ENCODE measurements at regions not wholly inside any gene's neighbourhood (a gene's known extent, or its start where the extent isn't known, plus 50 kb on each side); places are given as distances from the start of the nearest gene placed in this dataset.
"Not testable (repeated sequence)": the region's sequence is repeated elsewhere in the genome, so short reads cannot be mapped to it uniquely, and the experiment has no call there.

DNA sequence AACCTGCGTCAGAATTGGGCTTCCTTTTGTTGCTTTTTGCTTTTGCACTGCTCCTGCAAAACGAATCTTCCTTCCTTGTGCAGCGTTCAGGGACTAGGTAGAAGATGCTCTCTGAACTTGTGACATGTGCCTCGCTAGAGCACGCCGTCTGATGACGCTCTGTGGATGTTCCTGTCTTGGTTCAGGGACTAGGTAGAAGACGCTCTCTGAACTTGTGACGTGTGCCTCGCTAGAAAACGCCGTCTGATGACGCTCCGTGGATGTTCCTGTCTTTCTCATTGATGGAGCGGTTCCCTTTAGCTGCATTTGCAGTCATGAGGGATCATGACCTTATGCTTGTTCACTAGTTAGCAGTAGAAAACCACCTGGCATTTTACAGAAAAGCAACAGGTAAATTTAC, 154.0 kb downstream of the SOX1 start:
- Histone ChIP-seq H3K9ac (ENCODE audit: low read depth in 1 of 2, low read length in 2 of 2) (no peak overlapping the region), H3K27ac (ENCODE audit: low read depth in 2 of 2, low read length in 2 of 2) (no peak overlapping the region), H3K4me1 (ENCODE audit: control insufficient read depth in 2 of 2, insufficient read depth in 2 of 2, low read length in 2 of 2) (no peaks in the 10 kb centered on the region), H3K27me3 (ENCODE audit: control insufficient read depth in 2 of 2, insufficient read depth in 2 of 2, low read length in 2 of 2) (no peaks in the 10 kb centered on the region), H3K36me3 (ENCODE audit: control insufficient read depth in 2 of 2, insufficient read depth in 2 of 2, low read length in 2 of 2) (no peaks in the 10 kb centered on the region), H3K4me3 (ENCODE audit: low read length in 2 of 2) (no peak overlapping the region), H3K9me3 (ENCODE audit: control insufficient read depth in 2 of 2, low read length in 2 of 2) (no peaks in the 10 kb centered on the region)

DNA sequence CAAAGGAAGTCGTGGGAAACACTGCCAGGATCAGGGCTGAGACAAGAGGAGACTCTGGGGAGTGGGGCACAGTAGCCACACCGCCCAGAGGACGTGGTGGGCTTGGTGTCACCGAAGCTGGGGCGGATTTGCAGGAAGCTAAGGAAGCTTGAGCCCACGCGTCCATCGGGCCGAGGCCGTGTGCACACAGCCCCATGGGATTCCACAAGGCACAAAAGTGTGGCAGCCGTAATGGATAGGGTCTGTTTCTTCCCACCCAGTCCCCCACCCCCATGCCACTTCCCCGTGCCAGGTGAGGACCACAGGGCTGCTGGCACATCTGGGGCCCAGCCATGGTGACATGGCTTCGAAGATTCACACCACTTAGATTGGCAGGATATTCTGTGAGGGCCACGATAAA, 153.2 kb upstream of the SPACA7 start:
- Histone ChIP-seq H3K9me3 (ENCODE audit: control insufficient read depth in 2 of 2, low read length in 2 of 2) (no peaks in the 10 kb centered on the region), H3K27me3 (ENCODE audit: control insufficient read depth in 2 of 2, insufficient read depth in 2 of 2, low read length in 2 of 2) (no peaks in the 10 kb centered on the region), H3K36me3 (ENCODE audit: control insufficient read depth in 2 of 2, insufficient read depth in 2 of 2, low read length in 2 of 2) (no peaks in the 10 kb centered on the region), H3K9ac (ENCODE audit: low read depth in 1 of 2, low read length in 2 of 2) (no peak overlapping the region), H3K27ac (ENCODE audit: low read depth in 2 of 2, low read length in 2 of 2) (no peak overlapping the region), H3K4me3 (ENCODE audit: low read length in 2 of 2) (no peak overlapping the region), H3K4me1 (ENCODE audit: control insufficient read depth in 2 of 2, insufficient read depth in 2 of 2, low read length in 2 of 2) (no peaks in the 10 kb centered on the region)

DNA sequence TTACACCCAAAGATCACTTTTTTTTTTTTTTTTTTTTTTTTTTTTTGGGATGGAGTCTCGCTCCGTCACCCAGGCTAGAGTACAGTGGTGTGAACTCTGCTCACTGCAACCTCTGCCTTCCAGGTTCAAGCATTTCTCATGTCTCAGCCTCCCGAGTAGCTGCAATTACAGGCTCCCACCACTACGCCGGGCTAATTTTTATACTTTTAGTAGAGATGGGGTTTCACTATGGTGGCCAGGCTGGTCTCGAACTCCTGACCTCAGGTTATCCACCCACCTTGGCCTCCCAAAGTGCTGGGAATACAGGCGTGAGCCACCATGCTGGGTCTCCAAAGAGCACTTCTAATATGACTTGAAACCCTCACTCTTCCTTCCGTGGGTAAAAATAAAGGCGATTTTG, 152.2 kb upstream of the SPACA7 start:
- H3K4me3 ChIP-seq (ENCODE audit: low read length in 2 of 2), result not testable (repeated sequence)

DNA sequence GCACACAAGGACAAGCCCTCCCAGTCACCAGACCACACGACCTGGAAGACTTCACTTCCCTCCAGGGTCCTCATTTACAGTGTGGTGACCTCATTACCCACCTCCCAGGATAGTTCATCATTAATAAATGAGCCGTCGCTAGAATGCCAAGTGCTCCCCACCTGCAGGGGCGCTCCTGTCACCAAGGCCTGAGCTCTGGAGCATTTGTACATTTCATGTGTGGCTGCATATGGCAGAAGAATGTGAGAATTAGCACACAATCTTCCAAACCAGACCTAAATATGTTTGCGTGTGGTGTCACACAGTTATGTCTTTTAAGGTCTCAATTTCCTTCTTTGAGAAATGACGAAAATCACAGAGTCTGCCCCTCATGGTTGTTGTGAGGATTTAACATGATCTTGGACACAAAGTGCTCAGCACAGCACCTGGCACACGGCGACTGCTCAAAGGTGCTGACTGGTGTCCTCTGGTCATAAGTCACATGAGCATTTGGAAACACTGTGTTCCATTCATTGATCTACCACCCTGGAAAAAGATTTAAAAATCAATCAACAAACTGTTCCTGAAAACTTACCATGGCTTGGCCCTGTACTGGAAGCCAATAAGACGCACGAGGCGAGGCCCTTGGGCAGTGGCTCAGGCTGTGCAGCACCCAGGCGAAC, 150.6 kb upstream of the SPACA7 start:
- no peaks in the 10 kb centered on the region for H3K27me3 ChIP-seq (ENCODE audit: control insufficient read depth in 2 of 2, insufficient read depth in 2 of 2, low read length in 2 of 2)
- no peak overlapping the region for H3K4me3 ChIP-seq (ENCODE audit: low read length in 2 of 2)
- H3K9me3 ChIP-seq (ENCODE audit: control insufficient read depth in 2 of 2, low read length in 2 of 2), result no peaks in the 10 kb centered on the region
- H3K9ac ChIP-seq (ENCODE audit: low read depth in 1 of 2, low read length in 2 of 2), result no peak overlapping the region
- no peak overlapping the region for H3K27ac ChIP-seq (ENCODE audit: low read depth in 2 of 2, low read length in 2 of 2)
- no peaks in the 10 kb centered on the region for H3K36me3 ChIP-seq (ENCODE audit: control insufficient read depth in 2 of 2, insufficient read depth in 2 of 2, low read length in 2 of 2)
- H3K4me1 ChIP-seq (ENCODE audit: control insufficient read depth in 2 of 2, insufficient read depth in 2 of 2, low read length in 2 of 2), result peaks cover 0 to 3% of the 10 kb centered on the region in 2 donors

More for the DNA sequence above, 152.2 kb upstream of the SPACA7 start:
- not testable (repeated sequence) for H3K4me1 ChIP-seq (ENCODE audit: control insufficient read depth in 2 of 2, insufficient read depth in 2 of 2, low read length in 2 of 2); H3K27ac ChIP-seq (ENCODE audit: low read depth in 2 of 2, low read length in 2 of 2); H3K27me3 ChIP-seq (ENCODE audit: control insufficient read depth in 2 of 2, insufficient read depth in 2 of 2, low read length in 2 of 2); H3K9ac ChIP-seq (ENCODE audit: low read depth in 1 of 2, low read length in 2 of 2); H3K36me3 ChIP-seq (ENCODE audit: control insufficient read depth in 2 of 2, insufficient read depth in 2 of 2, low read length in 2 of 2); H3K9me3 ChIP-seq (ENCODE audit: control insufficient read depth in 2 of 2, low read length in 2 of 2)

DNA sequence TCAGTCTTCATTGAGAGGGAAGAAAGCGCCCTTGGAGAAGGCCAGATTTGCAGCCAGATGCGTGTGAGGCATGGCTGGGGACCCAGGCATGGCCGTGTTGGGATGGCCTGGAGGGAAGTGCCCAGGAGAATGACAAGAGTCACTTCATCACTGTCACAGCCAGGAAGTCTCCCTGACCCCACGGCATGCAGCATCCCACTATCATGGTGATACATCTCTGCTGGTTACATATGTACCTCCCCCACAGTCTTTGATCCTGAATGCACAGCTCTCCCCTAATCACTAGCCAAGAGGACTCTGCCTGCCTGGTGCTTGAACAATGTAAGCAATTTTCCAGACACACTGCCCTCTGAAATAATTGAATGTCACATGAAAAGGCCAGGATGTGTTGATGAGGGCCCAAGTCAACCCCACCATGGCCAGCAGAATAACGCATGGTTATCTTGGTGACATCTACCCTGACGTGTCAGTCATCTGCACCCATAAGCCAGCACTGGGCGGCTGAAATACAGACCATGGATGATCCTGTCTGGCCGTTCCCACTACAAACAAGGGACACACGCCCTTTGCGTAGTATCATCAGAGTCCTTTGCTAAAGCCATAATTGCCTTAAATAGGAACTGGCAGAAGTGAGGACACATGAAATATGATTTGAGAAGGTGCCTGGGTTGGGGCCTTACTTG, 149.7 kb upstream of the SPACA7 start:
- Histone ChIP-seq H3K36me3 (ENCODE audit: control insufficient read depth in 2 of 2, insufficient read depth in 2 of 2, low read length in 2 of 2) (no peaks in the 10 kb centered on the region), H3K9ac (ENCODE audit: low read depth in 1 of 2, low read length in 2 of 2) (no peak overlapping the region), H3K27me3 (ENCODE audit: control insufficient read depth in 2 of 2, insufficient read depth in 2 of 2, low read length in 2 of 2) (no peaks in the 10 kb centered on the region), H3K4me1 (ENCODE audit: control insufficient read depth in 2 of 2, insufficient read depth in 2 of 2, low read length in 2 of 2) (peaks cover 0 to 3% of the 10 kb centered on the region in 2 donors), H3K4me3 (ENCODE audit: low read length in 2 of 2) (no peak overlapping the region), H3K9me3 (ENCODE audit: control insufficient read depth in 2 of 2, low read length in 2 of 2) (no peaks in the 10 kb centered on the region), H3K27ac (ENCODE audit: low read depth in 2 of 2, low read length in 2 of 2) (no peak overlapping the region)

DNA sequence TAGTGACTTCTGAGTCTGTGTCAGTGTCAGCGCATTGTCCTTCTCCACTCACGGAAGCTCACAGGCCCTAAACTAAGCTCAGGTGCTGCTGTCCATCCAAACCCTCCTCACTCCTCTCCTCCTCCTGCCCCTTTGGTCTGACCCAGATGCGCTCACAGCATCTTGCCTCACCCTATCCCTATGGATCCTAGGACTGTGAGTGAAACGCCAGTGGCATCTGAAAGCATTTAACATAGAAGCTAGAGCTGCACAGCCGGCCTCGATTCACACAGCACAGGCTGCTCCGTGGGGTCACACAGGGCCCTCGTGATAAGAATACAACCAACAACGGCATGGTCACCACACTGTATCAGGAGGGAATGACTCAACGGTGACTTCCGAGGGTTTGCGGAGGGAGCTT, 149.1 kb upstream of the SPACA7 start:
- Histone ChIP-seq H3K9me3 (ENCODE audit: control insufficient read depth in 2 of 2, low read length in 2 of 2) (no peaks in the 10 kb centered on the region), H3K4me3 (ENCODE audit: low read length in 2 of 2) (no peak overlapping the region), H3K36me3 (ENCODE audit: control insufficient read depth in 2 of 2, insufficient read depth in 2 of 2, low read length in 2 of 2) (no peaks in the 10 kb centered on the region), H3K4me1 (ENCODE audit: control insufficient read depth in 2 of 2, insufficient read depth in 2 of 2, low read length in 2 of 2) (peaks cover 0 to 3% of the 10 kb centered on the region in 2 donors), H3K27ac (ENCODE audit: low read depth in 2 of 2, low read length in 2 of 2) (no peak overlapping the region), H3K27me3 (ENCODE audit: control insufficient read depth in 2 of 2, insufficient read depth in 2 of 2, low read length in 2 of 2) (no peaks in the 10 kb centered on the region), H3K9ac (ENCODE audit: low read depth in 1 of 2, low read length in 2 of 2) (no peak overlapping the region)

DNA sequence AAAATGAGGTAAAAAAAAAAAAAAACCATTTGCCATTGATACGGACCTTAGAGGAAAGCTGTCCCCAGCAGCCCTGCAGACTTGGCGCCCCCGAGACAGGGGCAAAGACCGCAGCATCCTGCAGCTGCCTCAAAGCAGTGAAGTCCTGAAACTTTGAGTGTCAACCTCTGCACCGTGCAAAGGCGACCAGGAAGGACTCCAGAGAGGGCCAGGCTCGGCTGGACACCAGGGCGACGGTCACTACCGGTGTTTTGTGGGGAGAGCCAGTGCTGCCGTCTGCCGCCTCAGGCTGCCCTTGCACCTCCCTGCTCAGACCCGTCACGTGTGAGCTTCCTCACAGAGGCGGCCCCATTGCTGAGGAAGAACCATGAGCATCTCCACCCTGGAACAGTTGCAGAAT, 146.7 kb upstream of the SPACA7 start:
- Histone ChIP-seq H3K9ac (ENCODE audit: low read depth in 1 of 2, low read length in 2 of 2) (no peak overlapping the region), H3K9me3 (ENCODE audit: control insufficient read depth in 2 of 2, low read length in 2 of 2) (no peaks in the 10 kb centered on the region), H3K4me3 (ENCODE audit: low read length in 2 of 2) (no peak overlapping the region), H3K27me3 (ENCODE audit: control insufficient read depth in 2 of 2, insufficient read depth in 2 of 2, low read length in 2 of 2) (no peaks in the 10 kb centered on the region), H3K4me1 (ENCODE audit: control insufficient read depth in 2 of 2, insufficient read depth in 2 of 2, low read length in 2 of 2) (peaks cover 0 to 3% of the 10 kb centered on the region in 2 donors), H3K27ac (ENCODE audit: low read depth in 2 of 2, low read length in 2 of 2) (no peak overlapping the region), H3K36me3 (ENCODE audit: control insufficient read depth in 2 of 2, insufficient read depth in 2 of 2, low read length in 2 of 2) (no peaks in the 10 kb centered on the region)

DNA sequence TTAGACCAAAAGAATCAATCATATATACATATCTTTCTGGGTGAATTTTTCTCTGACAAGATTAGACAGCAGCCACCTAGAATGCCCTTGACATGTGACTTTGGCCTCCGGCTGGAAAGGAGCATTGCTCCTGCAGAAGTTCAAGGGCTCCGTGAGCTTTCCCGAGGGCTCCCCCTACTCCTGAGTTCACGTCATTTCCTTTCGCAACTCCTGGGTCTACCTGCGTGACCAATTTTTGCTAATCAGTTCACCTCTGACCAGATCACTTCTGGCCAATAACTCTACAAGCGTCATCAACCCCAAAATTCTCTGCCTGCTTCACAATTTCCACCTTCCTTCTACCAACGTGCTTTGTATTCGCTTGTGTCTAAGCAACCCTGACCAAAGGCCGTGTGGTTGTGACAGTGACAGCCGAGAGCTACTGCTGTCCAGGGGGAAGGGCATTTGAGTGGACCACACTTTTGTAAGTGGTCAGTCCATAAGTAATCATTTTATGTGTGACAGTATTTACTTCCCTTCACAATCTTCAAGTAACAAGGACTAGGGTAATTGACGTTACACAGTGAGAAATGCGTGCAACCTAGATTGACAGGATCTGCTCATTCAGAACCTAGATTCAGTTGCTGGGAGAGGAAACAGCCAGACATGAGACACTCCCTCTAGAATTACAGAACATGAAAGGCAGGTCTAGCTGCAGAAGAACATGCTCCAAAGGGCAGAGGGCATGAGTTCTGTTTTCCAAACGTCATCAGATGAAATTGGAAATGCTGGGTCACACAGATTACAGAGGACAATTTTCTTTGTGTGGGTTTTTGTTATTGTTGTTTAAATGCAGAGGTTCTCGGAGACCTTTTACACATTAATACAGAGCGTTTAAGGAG, 145.9 kb upstream of the SPACA7 start:
- no peaks in the 10 kb centered on the region for H3K9me3 ChIP-seq (ENCODE audit: control insufficient read depth in 2 of 2, low read length in 2 of 2)
- H3K27me3 ChIP-seq (ENCODE audit: control insufficient read depth in 2 of 2, insufficient read depth in 2 of 2, low read length in 2 of 2), result no peaks in the 10 kb centered on the region
- H3K4me1 ChIP-seq (ENCODE audit: control insufficient read depth in 2 of 2, insufficient read depth in 2 of 2, low read length in 2 of 2), result peaks cover 0 to 3% of the 10 kb centered on the region in 2 donors
- H3K4me3 ChIP-seq (ENCODE audit: low read length in 2 of 2), result no peak overlapping the region
- no peak overlapping the region for H3K27ac ChIP-seq (ENCODE audit: low read depth in 2 of 2, low read length in 2 of 2)
- no peak overlapping the region for H3K9ac ChIP-seq (ENCODE audit: low read depth in 1 of 2, low read length in 2 of 2)
- H3K36me3 ChIP-seq (ENCODE audit: control insufficient read depth in 2 of 2, insufficient read depth in 2 of 2, low read length in 2 of 2), result no peaks in the 10 kb centered on the region

DNA sequence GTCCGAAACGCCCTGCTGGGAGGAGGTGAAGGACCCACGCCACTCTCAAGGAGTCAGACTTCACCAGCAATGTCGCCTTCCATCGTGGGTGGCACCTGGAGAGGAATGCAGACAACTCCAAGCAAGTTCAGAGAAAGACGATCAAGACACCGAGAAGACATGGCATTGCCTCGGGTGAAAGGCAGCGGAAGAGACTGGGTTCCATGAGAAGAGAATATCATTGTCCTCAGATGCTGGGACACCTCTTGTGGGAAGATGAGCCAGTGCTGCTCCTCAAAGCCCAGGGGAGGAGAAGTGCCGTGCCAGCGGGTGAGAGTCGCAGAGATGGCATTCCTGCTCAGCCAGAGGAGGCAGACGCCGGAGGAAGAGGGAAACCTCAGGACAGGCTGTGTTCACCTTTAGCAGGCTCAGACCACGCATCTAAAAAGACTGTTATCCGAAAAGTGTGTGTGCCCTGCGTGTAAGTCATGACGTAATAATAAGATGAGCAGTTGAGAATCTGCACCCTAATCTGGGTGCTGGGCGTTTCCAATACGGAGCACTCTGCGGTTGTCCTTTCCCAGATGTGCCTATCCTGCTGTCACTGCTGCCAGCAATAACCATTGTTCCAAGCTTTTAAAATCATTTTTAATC, 144.6 kb upstream of the SPACA7 start:
- H3K27me3 ChIP-seq (ENCODE audit: control insufficient read depth in 2 of 2, insufficient read depth in 2 of 2, low read length in 2 of 2), result no peaks in the 10 kb centered on the region
- no peaks in the 10 kb centered on the region for H3K36me3 ChIP-seq (ENCODE audit: control insufficient read depth in 2 of 2, insufficient read depth in 2 of 2, low read length in 2 of 2)
- no peak overlapping the region for H3K4me3 ChIP-seq (ENCODE audit: low read length in 2 of 2)
- H3K27ac ChIP-seq (ENCODE audit: low read depth in 2 of 2, low read length in 2 of 2), result no peak overlapping the region
- no peak overlapping the region for H3K9ac ChIP-seq (ENCODE audit: low read depth in 1 of 2, low read length in 2 of 2)
- H3K9me3 ChIP-seq (ENCODE audit: control insufficient read depth in 2 of 2, low read length in 2 of 2), result no peaks in the 10 kb centered on the region
- peaks cover 0 to 3% of the 10 kb centered on the region in 2 donors for H3K4me1 ChIP-seq (ENCODE audit: control insufficient read depth in 2 of 2, insufficient read depth in 2 of 2, low read length in 2 of 2)

DNA sequence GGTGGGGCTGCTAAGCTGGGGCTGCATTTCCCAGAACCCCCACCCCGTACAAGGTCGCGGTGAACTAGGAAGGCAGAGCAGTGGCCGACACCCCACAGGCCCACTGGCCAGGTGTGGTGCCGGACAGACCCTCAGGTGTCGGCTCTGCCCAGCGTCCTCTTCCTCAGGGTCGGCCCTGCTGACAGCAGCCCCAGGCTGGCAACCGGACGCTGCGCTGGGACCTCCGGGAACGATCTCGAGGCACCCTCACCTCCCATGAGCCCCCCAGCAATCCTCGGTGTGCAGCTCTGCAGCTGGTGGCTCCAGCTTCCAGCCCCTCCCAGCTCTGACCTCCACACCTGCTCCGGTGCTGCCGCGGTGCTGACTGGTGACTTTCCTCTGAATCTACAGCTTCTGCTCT, 142.9 kb upstream of the SPACA7 start:
- Histone ChIP-seq H3K36me3 (ENCODE audit: control insufficient read depth in 2 of 2, insufficient read depth in 2 of 2, low read length in 2 of 2) (no peaks in the 10 kb centered on the region), H3K9ac (ENCODE audit: low read depth in 1 of 2, low read length in 2 of 2) (no peak overlapping the region), H3K27ac (ENCODE audit: low read depth in 2 of 2, low read length in 2 of 2) (no peak overlapping the region), H3K4me1 (ENCODE audit: control insufficient read depth in 2 of 2, insufficient read depth in 2 of 2, low read length in 2 of 2) (peaks cover 0 to 3% of the 10 kb centered on the region in 2 donors), H3K27me3 (ENCODE audit: control insufficient read depth in 2 of 2, insufficient read depth in 2 of 2, low read length in 2 of 2) (no peaks in the 10 kb centered on the region), H3K4me3 (ENCODE audit: low read length in 2 of 2) (no peak overlapping the region), H3K9me3 (ENCODE audit: control insufficient read depth in 2 of 2, low read length in 2 of 2) (no peaks in the 10 kb centered on the region)
